SK-N-SH (cell line): ENCODE measurements at regions not wholly inside any gene's neighbourhood (a gene's known extent, or its start where the extent isn't known, plus 50 kb on each side); places are given as distances from the start of the nearest gene placed in this dataset.

ENCODE experiments used
- CTCF ChIA-PET: fragments of 300-600, 350-600 bp; formaldehyde crosslinking; extraction: SDS; loops from one replicate; lab custom pipeline; 2021; lab: Yijun Ruan, JAX
- POLR2A ChIA-PET: fragments of 350-600 bp; sonication (Branson Sonifier 250); formaldehyde crosslinking; extraction: SDS; loops from one replicate; lab custom pipeline; 2020; ENCODE audit warnings: antibody characterized with exemption, inconsistent platforms; lab: Yijun Ruan, JAX
- DNase-seq: peaks from one replicate; pipeline ENCODE4 v3.0.0; 2012
- H2AFZ ChIP-seq: fragments of 200-600 bp; sonication (generic); 2 replicates; pipeline ENCODE4 v1.8.1; 2016; ENCODE audit warnings: antibody characterized with exemption, mild to moderate bottlenecking, low read depth
- H3F3A ChIP-seq: fragments of 200-600 bp; sonication (generic); replicated peaks from 2 replicates; pipeline ENCODE3; 2016; ENCODE audit warnings: antibody characterized with exemption, mild to moderate bottlenecking; ENCODE audit not compliant: insufficient read depth
- H3K27ac ChIP-seq, 2 experiments: fragments of 200-500 bp in 1 of 2; fragments of 200-600 bp in 1 of 2; sonication (Bioruptor generic) in 1 of 2; sonication (generic), shearing (Covaris generic) in 1 of 2; 2 replicates each; pipeline versions ENCODE4 v1.5.1 to v1.6.1; 2014 to 2016; ENCODE audit warnings: low read depth in 2 of 2, inconsistent platforms in 1 of 2, low read length in 1 of 2, mild to moderate bottlenecking in 1 of 2, mixed read lengths in 1 of 2
- H3K27me3 ChIP-seq: fragments of 200-600 bp; sonication (generic), shearing (Covaris generic); 2 replicates; pipeline ENCODE4 v1.6.1; 2016; ENCODE audit warnings: mixed run types; ENCODE audit not compliant: insufficient read depth
- H3K36me3 ChIP-seq, 2 experiments: fragments of 200-500 bp in 1 of 2; fragments of 200-600 bp in 1 of 2; sonication (Bioruptor generic) in 1 of 2; sonication (generic) in 1 of 2; replicated peaks in 1 of 2; 2 replicates each; pipeline versions ENCODE3 to v1.5.1; 2014 to 2016; ENCODE audit warnings: low read length in 1 of 2, mild to moderate bottlenecking in 1 of 2; ENCODE audit not compliant: insufficient read depth in 2 of 2, control insufficient read depth in 1 of 2
- H3K4me1 ChIP-seq, 2 experiments: fragments of 200-500 bp in 1 of 2; fragments of 200-600 bp in 1 of 2; sonication (Bioruptor generic) in 1 of 2; sonication (generic), shearing (Covaris generic) in 1 of 2; 2 replicates each; pipeline versions ENCODE4 v1.5.1 to v1.6.1; 2014 to 2016; ENCODE audit warnings: low read depth in 1 of 2, low read length in 1 of 2, mixed run types in 1 of 2; ENCODE audit not compliant: insufficient read depth in 2 of 2, control insufficient read depth in 1 of 2
- H3K4me2 ChIP-seq: fragments of 200-600 bp; sonication (generic), shearing (Covaris generic); 2 replicates; pipeline ENCODE4 v1.6.1; 2017; ENCODE audit warnings: mixed run types
- H3K4me3 ChIP-seq, 2 experiments: fragments of 200-500 bp in 1 of 2; fragments of 200-600 bp in 1 of 2; sonication (Bioruptor generic) in 1 of 2; sonication (generic), shearing (Covaris generic) in 1 of 2; 2 replicates each; pipeline versions ENCODE4 v1.5.1 to v1.8.1; 2014 to 2016; ENCODE audit warnings: low read depth in 2 of 2, inconsistent platforms in 1 of 2, low read length in 1 of 2, mild to moderate bottlenecking in 1 of 2, mixed read lengths in 1 of 2, moderate library complexity in 1 of 2
- H3K79me2 ChIP-seq: fragments of 200-600 bp; sonication (generic); 2 replicates; pipeline ENCODE4 v1.8.1; 2017; ENCODE audit warnings: mild to moderate bottlenecking; ENCODE audit not compliant: insufficient read depth
- H3K9ac ChIP-seq: fragments of 200-600 bp; sonication (generic); 2 replicates; pipeline ENCODE4 v1.6.1; 2017; ENCODE audit warnings: mixed run types
- H3K9me2 ChIP-seq: fragments of 200-600 bp; sonication (generic); 2 replicates; pipeline ENCODE4 v1.6.1; 2017; ENCODE audit warnings: mixed run types
- H3K9me3 ChIP-seq: fragments of 200-600 bp; sonication (generic); 2 replicates; pipeline ENCODE4 v1.6.1; 2017; ENCODE audit warnings: mixed run types, mild to moderate bottlenecking, moderate library complexity
- H4K20me1 ChIP-seq: fragments of 200-600 bp; sonication (generic); 2 replicates; pipeline ENCODE4 v1.6.1; 2017; ENCODE audit warnings: mild to moderate bottlenecking, mixed run types; ENCODE audit not compliant: insufficient read depth
- CHD2 ChIP-seq: fragments of 150-350 bp; IDR thresholded peaks from 2 replicates; pipeline ENCODE4 v1.6.1; 2018; ENCODE audit warnings: low read length; ENCODE audit not compliant: partially characterized antibody
- FOSL2 ChIP-seq: IDR thresholded peaks from 2 replicates; pipeline ENCODE4 v1.4.0; 2012; ENCODE audit warnings: low read depth, mild to moderate bottlenecking, moderate library complexity, borderline replicate concordance
- GABPA ChIP-seq: IDR thresholded peaks from 2 replicates; pipeline ENCODE4 v1.4.0; 2012; ENCODE audit warnings: low read depth, mild to moderate bottlenecking
- MEF2A ChIP-seq: IDR thresholded peaks from 2 replicates; pipeline ENCODE4 v1.4.0; 2012; ENCODE audit warnings: low read depth, borderline replicate concordance
- NRF1 ChIP-seq: IDR thresholded peaks from 2 replicates; pipeline ENCODE4 v1.6.1; 2012; ENCODE audit warnings: low read depth, mild to moderate bottlenecking, low read length
- POLR2AphosphoS5 ChIP-seq: IDR thresholded peaks from 2 replicates; pipeline ENCODE4 v1.6.1; 2012; ENCODE audit warnings: low read depth, low read length
- RAD21 ChIP-seq: IDR thresholded peaks from 2 replicates; pipeline ENCODE4 v1.6.1; 2012; ENCODE audit warnings: mild to moderate bottlenecking, low read length
- RFX5 ChIP-seq: IDR thresholded peaks from 2 replicates; pipeline ENCODE4 v1.6.1; 2012; ENCODE audit warnings: mild to moderate bottlenecking, improper control_type of control experiment, low read length
- SIN3A ChIP-seq: IDR thresholded peaks from 2 replicates; pipeline ENCODE4 v1.6.1; 2012; ENCODE audit warnings: low read depth, mild to moderate bottlenecking, low read length, moderate library complexity, borderline replicate concordance
- SMC3 ChIP-seq: IDR thresholded peaks from 2 replicates; pipeline ENCODE4 v1.6.1; 2012; ENCODE audit warnings: low read depth, low read length, improper control_type of control experiment
- TAF1 ChIP-seq: IDR thresholded peaks from 2 replicates; pipeline ENCODE4 v1.6.1; 2012; ENCODE audit warnings: low read depth, mild to moderate bottlenecking, low read length, moderate library complexity, borderline replicate concordance
- TEAD4 ChIP-seq: IDR thresholded peaks from 2 replicates; pipeline ENCODE4 v1.4.0; 2012; ENCODE audit warnings: mild to moderate bottlenecking, borderline replicate concordance; ENCODE audit not compliant: insufficient read depth
- WGBS: methylation state at CpG from one replicate; pipeline ENCODE4 v1.1.6; 2017; ENCODE audit warnings: low lambda C conversion rate; 5-methylcytosine and 5-hydroxymethylcytosine counted together
- TF ChIP-seq, protein P1 (sequence below): IDR thresholded peaks from 2 replicates; pipeline ENCODE4 v1.4.0; 2012; ENCODE audit warnings: low read depth
- TF ChIP-seq, protein P2 (sequence below): IDR thresholded peaks from 2 replicates; pipeline ENCODE4; 2012
- TF ChIP-seq, protein P3 (sequence below): IDR thresholded peaks from 2 replicates; pipeline ENCODE4 v1.4.0; 2012; ENCODE audit warnings: low read depth, borderline replicate concordance
- TF ChIP-seq, protein P4 (sequence below): fragments of 150-350 bp; IDR thresholded peaks from 2 replicates; pipeline ENCODE4 v1.6.1; 2016; ENCODE audit warnings: mild to moderate bottlenecking, low read depth, low read length

DNA sequence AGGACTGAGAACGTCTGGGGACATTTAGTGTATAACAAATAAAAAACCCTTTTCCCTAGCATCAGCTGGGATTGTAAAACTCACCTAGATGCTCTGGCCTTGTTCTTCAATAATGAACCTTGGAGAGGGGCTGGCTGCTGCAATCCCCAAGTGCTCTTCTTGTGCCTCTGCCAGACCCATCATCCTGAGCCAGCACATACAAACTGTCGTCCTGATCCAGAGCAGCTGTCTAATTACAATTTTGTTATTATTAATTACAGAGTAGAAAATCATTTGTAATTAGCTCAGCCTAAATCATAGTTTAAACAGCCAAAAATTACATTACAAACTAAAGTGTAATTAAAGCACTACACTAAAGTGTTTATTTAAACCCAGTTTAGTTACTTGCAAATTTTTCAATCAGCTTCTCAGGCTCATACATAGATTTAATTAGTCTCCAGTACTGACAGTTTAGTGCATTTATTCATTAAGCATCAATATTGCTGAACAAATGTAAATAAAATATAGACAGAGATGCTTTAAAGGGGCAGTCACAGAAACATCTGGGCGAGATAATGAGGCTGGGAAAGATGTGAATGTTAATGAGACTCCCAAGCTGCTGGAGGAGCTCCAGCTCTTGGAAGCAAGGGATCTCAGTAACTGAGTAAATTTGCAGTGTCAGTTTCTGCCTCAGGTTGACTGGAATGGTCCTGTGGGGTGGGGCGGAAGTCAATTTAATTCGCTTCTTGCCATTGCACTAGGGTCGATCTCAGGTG lies 632.3 kb upstream of the TLE4 start:
- no peaks in the 10 kb centered on the region for H3K9me2 ChIP-seq
- peaks cover 3 to 4% of the 10 kb centered on the region in 2 experiments; a peak in 3 of 4 replicates for H3K4me1 ChIP-seq
- no peak for TF ChIP-seq TAF1
- TF ChIP-seq, protein P1, sequence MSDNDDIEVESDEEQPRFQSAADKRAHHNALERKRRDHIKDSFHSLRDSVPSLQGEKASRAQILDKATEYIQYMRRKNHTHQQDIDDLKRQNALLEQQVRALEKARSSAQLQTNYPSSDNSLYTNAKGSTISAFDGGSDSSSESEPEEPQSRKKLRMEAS: no peak
- no peak for TF ChIP-seq POLR2AphosphoS5
- TF ChIP-seq, protein P2, sequence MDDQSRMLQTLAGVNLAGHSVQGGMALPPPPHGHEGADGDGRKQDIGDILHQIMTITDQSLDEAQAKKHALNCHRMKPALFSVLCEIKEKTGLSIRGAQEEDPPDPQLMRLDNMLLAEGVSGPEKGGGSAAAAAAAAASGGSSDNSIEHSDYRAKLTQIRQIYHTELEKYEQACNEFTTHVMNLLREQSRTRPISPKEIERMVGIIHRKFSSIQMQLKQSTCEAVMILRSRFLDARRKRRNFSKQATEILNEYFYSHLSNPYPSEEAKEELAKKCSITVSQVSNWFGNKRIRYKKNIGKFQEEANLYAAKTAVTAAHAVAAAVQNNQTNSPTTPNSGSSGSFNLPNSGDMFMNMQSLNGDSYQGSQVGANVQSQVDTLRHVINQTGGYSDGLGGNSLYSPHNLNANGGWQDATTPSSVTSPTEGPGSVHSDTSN: no peak
- TF ChIP-seq RFX5: no peak
- no peak for TF ChIP-seq TEAD4
- TF ChIP-seq, protein P3, sequence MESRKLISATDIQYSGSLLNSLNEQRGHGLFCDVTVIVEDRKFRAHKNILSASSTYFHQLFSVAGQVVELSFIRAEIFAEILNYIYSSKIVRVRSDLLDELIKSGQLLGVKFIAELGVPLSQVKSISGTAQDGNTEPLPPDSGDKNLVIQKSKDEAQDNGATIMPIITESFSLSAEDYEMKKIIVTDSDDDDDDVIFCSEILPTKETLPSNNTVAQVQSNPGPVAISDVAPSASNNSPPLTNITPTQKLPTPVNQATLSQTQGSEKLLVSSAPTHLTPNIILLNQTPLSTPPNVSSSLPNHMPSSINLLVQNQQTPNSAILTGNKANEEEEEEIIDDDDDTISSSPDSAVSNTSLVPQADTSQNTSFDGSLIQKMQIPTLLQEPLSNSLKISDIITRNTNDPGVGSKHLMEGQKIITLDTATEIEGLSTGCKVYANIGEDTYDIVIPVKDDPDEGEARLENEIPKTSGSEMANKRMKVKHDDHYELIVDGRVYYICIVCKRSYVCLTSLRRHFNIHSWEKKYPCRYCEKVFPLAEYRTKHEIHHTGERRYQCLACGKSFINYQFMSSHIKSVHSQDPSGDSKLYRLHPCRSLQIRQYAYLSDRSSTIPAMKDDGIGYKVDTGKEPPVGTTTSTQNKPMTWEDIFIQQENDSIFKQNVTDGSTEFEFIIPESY: no peak
- no peak for TF ChIP-seq GABPA
- TF ChIP-seq, protein P4, sequence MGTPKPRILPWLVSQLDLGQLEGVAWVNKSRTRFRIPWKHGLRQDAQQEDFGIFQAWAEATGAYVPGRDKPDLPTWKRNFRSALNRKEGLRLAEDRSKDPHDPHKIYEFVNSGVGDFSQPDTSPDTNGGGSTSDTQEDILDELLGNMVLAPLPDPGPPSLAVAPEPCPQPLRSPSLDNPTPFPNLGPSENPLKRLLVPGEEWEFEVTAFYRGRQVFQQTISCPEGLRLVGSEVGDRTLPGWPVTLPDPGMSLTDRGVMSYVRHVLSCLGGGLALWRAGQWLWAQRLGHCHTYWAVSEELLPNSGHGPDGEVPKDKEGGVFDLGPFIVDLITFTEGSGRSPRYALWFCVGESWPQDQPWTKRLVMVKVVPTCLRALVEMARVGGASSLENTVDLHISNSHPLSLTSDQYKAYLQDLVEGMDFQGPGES: no peak
- TF ChIP-seq CHD2: no peak
- TF ChIP-seq SMC3: no peak
- TF ChIP-seq MEF2A: no peak
- TF ChIP-seq RAD21: no peak
- TF ChIP-seq FOSL2: no peak
- no peak for TF ChIP-seq SIN3A
- TF ChIP-seq NRF1: no peak
- H3F3A ChIP-seq: peaks cover 3% of the 10 kb centered on the region
- ChIA-PET CTCF (interaction anchor here (0.9 to 1.2 kb wide), 3 partner anchors 18 to 497 kb away, joined by 3 read pairs; no protein-coding TSS in a partner anchor), POLR2A (no interaction called here)
- no peaks in the 10 kb centered on the region for H3K27me3 ChIP-seq
- DNase-seq: no peak
- no peak overlapping the region for H2AFZ ChIP-seq
- H3K79me2 ChIP-seq: no peaks in the 10 kb centered on the region
- no peak overlapping the region for H3K4me2 ChIP-seq
- WGBS: 82% methylated on average over 6 of the region's 6 CpGs
- no peaks in the 10 kb centered on the region for H3K9me3 ChIP-seq
- no peaks in the 10 kb centered on the region for H4K20me1 ChIP-seq
- no peak overlapping the region for H3K9ac ChIP-seq
- H3K36me3 ChIP-seq: no peaks in the 10 kb centered on the region
- no peak overlapping the region for H3K27ac ChIP-seq
- H3K4me3 ChIP-seq: no peak overlapping the region
